ENCODE measurements at regions not wholly inside any gene's neighbourhood (a gene's known extent, or its start where the extent isn't known, plus 50 kb on each side); places are given as distances from the start of the nearest gene placed in this dataset.

- TF ChIP-seq CTCF (conservative IDR thresholded peaks at IDR 0.05) (no peak), ZFX (IDR thresholded peaks at IDR 0.05) (no peak)
Measured at GRCh38 chr13:107803822-107804495, 411.4 kb downstream of the LIG4 start.

Data from C4-2B (cell line).